GM21390 (cell line): ENCODE measurements at regions not wholly inside any gene's neighbourhood (a gene's known extent, or its start where the extent isn't known, plus 50 kb on each side); places are given as distances from the start of the nearest gene placed in this dataset.

ENCODE experiments used
- ATAC-seq: cut with Tn5 transposase; IDR thresholded peaks from one replicate; pipeline ENCODE4 v1.9.1; 2021; ENCODE audit not compliant: unreplicated experiment

- ATAC-seq, result no peak
Observed at GRCh38 chr10:53023411-53023810, 250.8 kb upstream of the MBL2 start.

- ATAC-seq, result no peak
Observed at GRCh38 chr10:53022611-53023088, 250.1 kb upstream of the MBL2 start.

GRCh38 chr10:53013201-53013810, 240.7 kb upstream of the MBL2 start:
- peak; percentile 81 for ATAC-seq

- ATAC-seq, result no peak
Observed at GRCh38 chr10:53009961-53010907, 237.7 kb upstream of the MBL2 start.

- ATAC-seq, result no peak
Observed at GRCh38 chr10:53007527-53007842, 234.9 kb upstream of the MBL2 start.

GRCh38 chr10:53006663-53007526, 234.3 kb upstream of the MBL2 start:
- no peak for ATAC-seq

- no peak for ATAC-seq
Observed at GRCh38 chr10:53005612-53006345, 233.2 kb upstream of the MBL2 start.

- ATAC-seq, result no peak
Observed at GRCh38 chr10:53003094-53003493, 230.5 kb upstream of the MBL2 start.

- no peak for ATAC-seq
Observed at GRCh38 chr10:52999681-53000080, 227.1 kb upstream of the MBL2 start.

- no peak for ATAC-seq
Observed at GRCh38 chr10:52999258-52999657, 226.7 kb upstream of the MBL2 start.

- no peak for ATAC-seq
Observed at GRCh38 chr10:52997007-52997406, 224.4 kb upstream of the MBL2 start.

- ATAC-seq, result no peak
Observed at GRCh38 chr10:52994370-52994769, 221.8 kb upstream of the MBL2 start.

GRCh38 chr10:52993109-52993508, 220.5 kb upstream of the MBL2 start:
- ATAC-seq, result no peak

- ATAC-seq, result no peak
Observed at GRCh38 chr10:52992567-52992966, 220.0 kb upstream of the MBL2 start.

GRCh38 chr10:52988923-52989322, 216.3 kb upstream of the MBL2 start:
- ATAC-seq, result no peak

GRCh38 chr10:52986125-52986524, 213.5 kb upstream of the MBL2 start:
- ATAC-seq, result no peak

- no peak for ATAC-seq
Observed at GRCh38 chr10:52984169-52984568, 211.6 kb upstream of the MBL2 start.

GRCh38 chr10:52979295-52979990, 206.9 kb upstream of the MBL2 start:
- no peak for ATAC-seq

GRCh38 chr10:52977581-52977980, 205.0 kb upstream of the MBL2 start:
- no peak for ATAC-seq
